OCI-LY3 (cell line): ENCODE measurements at regions not wholly inside any gene's neighbourhood (a gene's known extent, or its start where the extent isn't known, plus 50 kb on each side); places are given as distances from the start of the nearest gene placed in this dataset.

Experiments
- H2AFZ ChIP-seq: fragments of 200-600, 300-600 bp; shearing (Covaris generic); 2 replicates; pipeline ENCODE4 v1.6.0; 2014; ENCODE audit warnings: antibody characterized with exemption, low read depth, low read length
- H3K27ac ChIP-seq: fragments of 200-600, 300-600 bp; sonication (generic); 2 replicates; pipeline ENCODE4 v1.5.1; 2014; ENCODE audit warnings: mild to moderate bottlenecking, low read length, moderate library complexity, mixed read lengths
- H3K27me3 ChIP-seq: fragments of 200-600, 300-600 bp; sonication (generic); 2 replicates; pipeline ENCODE4 v1.6.1; 2014; ENCODE audit warnings: low read depth, low read length, mixed read lengths
- H3K36me3 ChIP-seq: fragments of 200-600, 300-600 bp; sonication (generic); replicated peaks from 2 replicates; pipeline ENCODE3; 2014; ENCODE audit warnings: low read depth, low read length, mixed read lengths
- H3K4me1 ChIP-seq: fragments of 300-600, 200-600 bp; sonication (generic); 2 replicates; pipeline ENCODE4 v1.6.1; 2014; ENCODE audit warnings: low read length, mixed read lengths
- H3K4me2 ChIP-seq: fragments of 200-600, 300-600 bp; sonication (generic); 2 replicates; pipeline ENCODE4 v1.6.1; 2014; ENCODE audit warnings: low read length, mixed read lengths
- H3K4me3 ChIP-seq: fragments of 300-600, 200-600 bp; sonication (generic); 2 replicates; pipeline ENCODE4 v1.5.1; 2014; ENCODE audit warnings: antibody characterized with exemption, mild to moderate bottlenecking, low read length, moderate library complexity
- H3K79me2 ChIP-seq: fragments of 300-600, 200-600 bp; shearing (Covaris generic); 2 replicates; pipeline ENCODE4 v1.6.1; 2014; ENCODE audit warnings: mild to moderate bottlenecking, low read length, mixed read lengths
- H3K9ac ChIP-seq: fragments of 300-600, 200-600 bp; shearing (Covaris generic); 2 replicates; pipeline ENCODE4 v1.6.0; 2014; ENCODE audit warnings: mild to moderate bottlenecking, low read length, moderate library complexity
- H3K9me3 ChIP-seq: fragments of 200-600, 300-600 bp; shearing (Covaris generic); 2 replicates; pipeline ENCODE4 v1.6.1; 2014; ENCODE audit warnings: low read length, mixed read lengths; ENCODE audit not compliant: insufficient read depth
- H4K20me1 ChIP-seq: fragments of 200-600, 300-600 bp; sonication (generic); 2 replicates; pipeline ENCODE4 v1.6.1; 2016; ENCODE audit warnings: low read length, mixed read lengths; ENCODE audit not compliant: insufficient read depth
- EZH2phosphoT487 ChIP-seq: fragments of 200-600 bp; shearing (Covaris generic); IDR thresholded peaks from 2 replicates; pipeline ENCODE4 v1.6.1; 2018; ENCODE audit warnings: antibody characterized with exemption, mixed run types, low read depth
- TF ChIP-seq, protein P1 (sequence below): fragments of 200-600, 300-600 bp; sonication (generic); IDR thresholded peaks from 2 replicates; pipeline ENCODE4 v1.5.1; 2014; ENCODE audit warnings: antibody characterized with exemption, low read length, low read depth

DNA sequence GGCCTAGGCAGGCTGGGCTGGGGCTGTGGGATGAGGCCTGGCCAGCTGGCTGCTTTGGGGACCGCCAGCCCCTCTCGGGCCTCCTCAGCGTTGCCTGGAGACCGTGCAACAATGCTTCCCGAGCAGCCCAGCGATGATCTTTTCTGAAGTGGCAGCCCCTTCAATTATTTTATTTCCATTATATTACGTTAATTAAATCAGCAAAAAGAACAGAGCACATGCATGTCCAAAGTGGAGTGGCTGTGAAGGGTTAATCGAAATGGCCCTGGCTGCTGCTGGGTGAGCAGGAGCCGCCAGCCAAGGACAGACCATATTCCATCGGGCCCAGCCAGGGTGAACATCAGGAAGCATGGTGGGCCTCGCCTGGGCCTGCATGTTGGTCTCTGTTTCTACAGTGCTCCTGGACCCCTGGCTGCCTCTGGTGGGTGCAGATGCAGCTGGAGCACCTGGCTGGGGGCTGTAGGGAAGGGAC lies 245.5 kb downstream of the MYCN start:
- Histone ChIP-seq H3K36me3 (no peaks in the 10 kb centered on the region), H3K4me2 (no peak overlapping the region)
- no peak for TF ChIP-seq EZH2phosphoT487
- TF ChIP-seq, protein P1, sequence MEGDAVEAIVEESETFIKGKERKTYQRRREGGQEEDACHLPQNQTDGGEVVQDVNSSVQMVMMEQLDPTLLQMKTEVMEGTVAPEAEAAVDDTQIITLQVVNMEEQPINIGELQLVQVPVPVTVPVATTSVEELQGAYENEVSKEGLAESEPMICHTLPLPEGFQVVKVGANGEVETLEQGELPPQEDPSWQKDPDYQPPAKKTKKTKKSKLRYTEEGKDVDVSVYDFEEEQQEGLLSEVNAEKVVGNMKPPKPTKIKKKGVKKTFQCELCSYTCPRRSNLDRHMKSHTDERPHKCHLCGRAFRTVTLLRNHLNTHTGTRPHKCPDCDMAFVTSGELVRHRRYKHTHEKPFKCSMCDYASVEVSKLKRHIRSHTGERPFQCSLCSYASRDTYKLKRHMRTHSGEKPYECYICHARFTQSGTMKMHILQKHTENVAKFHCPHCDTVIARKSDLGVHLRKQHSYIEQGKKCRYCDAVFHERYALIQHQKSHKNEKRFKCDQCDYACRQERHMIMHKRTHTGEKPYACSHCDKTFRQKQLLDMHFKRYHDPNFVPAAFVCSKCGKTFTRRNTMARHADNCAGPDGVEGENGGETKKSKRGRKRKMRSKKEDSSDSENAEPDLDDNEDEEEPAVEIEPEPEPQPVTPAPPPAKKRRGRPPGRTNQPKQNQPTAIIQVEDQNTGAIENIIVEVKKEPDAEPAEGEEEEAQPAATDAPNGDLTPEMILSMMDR: no peak

DNA sequence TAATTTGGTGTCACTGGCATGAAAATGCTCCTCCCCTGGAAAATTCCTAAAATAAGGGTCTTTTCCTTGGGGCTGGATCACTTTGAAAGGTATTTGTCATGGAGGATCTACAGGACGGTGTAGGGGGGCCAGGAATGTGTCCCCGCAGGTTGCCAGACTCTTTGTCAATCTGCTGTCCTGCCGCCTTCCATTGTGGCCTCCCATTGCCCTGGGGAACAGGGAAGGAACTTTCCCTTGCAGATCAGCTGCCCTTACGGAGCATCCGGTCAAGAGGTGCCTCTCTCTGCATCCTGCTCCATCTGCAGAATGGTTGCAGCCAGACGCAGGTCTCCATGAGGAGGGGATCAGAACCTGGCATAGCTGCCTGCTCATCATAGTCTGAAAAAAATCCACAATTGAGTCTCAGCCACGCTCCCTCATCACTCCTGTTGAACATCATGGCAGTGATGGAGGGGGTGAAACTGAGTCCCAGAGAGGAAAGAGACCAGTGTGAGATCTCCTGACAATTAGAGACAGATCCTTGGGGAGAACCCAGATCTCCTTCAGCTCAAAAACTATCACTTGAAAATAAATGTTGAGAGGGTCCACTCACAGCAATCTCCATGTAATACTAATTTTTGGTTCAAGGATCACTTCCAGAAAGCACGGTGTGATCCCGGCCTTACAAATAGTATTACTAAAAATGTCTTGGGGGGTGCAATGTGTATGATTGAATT lies 244.8 kb downstream of the MYCN start:
- H3K4me3 ChIP-seq: no peak overlapping the region
- no peaks in the 10 kb centered on the region for H3K4me1 ChIP-seq
- peaks cover 16% of the 10 kb centered on the region for H3K27me3 ChIP-seq
- no peaks in the 10 kb centered on the region for H3K36me3 ChIP-seq
- no peak overlapping the region for H2AFZ ChIP-seq
- no peak for TF ChIP-seq EZH2phosphoT487
- TF ChIP-seq, protein P1: no peak
- H3K9ac ChIP-seq: no peak overlapping the region
- H3K27ac ChIP-seq: no peak overlapping the region
- H4K20me1 ChIP-seq: no peaks in the 10 kb centered on the region
- no peaks in the 10 kb centered on the region for H3K9me3 ChIP-seq
- no peak overlapping the region for H3K4me2 ChIP-seq
- H3K79me2 ChIP-seq: no peaks in the 10 kb centered on the region

More for the DNA sequence above, 245.5 kb downstream of the MYCN start:
- Histone ChIP-seq H3K79me2 (no peaks in the 10 kb centered on the region), H3K27me3 (peaks cover 16% of the 10 kb centered on the region), H3K4me3 (no peak overlapping the region), H2AFZ (no peak overlapping the region), H3K4me1 (no peaks in the 10 kb centered on the region), H3K27ac (no peak overlapping the region), H3K9me3 (no peaks in the 10 kb centered on the region), H3K9ac (no peak overlapping the region), H4K20me1 (no peaks in the 10 kb centered on the region)

GRCh38 chr2:16184341-16184890 lies 244.1 kb downstream of the MYCN start:
- Histone ChIP-seq H3K27me3 (peaks cover 18% of the 10 kb centered on the region), H3K9me3 (no peaks in the 10 kb centered on the region)

DNA sequence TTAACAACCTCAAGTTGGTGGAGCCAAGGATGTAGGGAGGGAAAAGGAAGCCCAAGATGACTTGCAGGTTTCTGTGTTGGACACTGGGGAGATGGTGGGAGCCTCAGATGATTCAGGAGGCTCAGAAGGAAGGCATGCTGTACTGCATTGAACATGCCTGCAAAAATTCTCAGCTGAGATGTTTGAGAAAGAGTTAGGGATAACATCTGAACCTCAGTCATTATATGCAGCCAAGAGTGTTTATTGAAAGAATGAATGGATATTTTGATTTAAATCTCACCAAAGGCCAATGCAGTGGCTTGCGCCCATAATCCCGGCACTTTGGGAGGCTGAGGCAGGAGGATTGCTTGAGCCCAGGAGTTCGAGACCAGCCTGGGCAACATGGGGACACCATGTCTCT lies 243.0 kb downstream of the MYCN start:
- TF ChIP-seq, protein P1: no peak
- no peak for TF ChIP-seq EZH2phosphoT487

More at GRCh38 chr2:16184341-16184890, 244.1 kb downstream of the MYCN start:
- Histone ChIP-seq H4K20me1 (no peaks in the 10 kb centered on the region), H2AFZ (no peak overlapping the region), H3K36me3 (no peaks in the 10 kb centered on the region), H3K4me3 (no peak overlapping the region), H3K27ac (no peak overlapping the region), H3K9ac (no peak overlapping the region), H3K79me2 (no peaks in the 10 kb centered on the region), H3K4me1 (no peaks in the 10 kb centered on the region), H3K4me2 (no peak overlapping the region)
- TF ChIP-seq, protein P1: no peak
- TF ChIP-seq EZH2phosphoT487: no peak

More for the DNA sequence above, 243.0 kb downstream of the MYCN start:
- H3K9me3 ChIP-seq: no peaks in the 10 kb centered on the region
- H3K4me3 ChIP-seq: no peak overlapping the region
- no peak overlapping the region for H2AFZ ChIP-seq
- H4K20me1 ChIP-seq: no peaks in the 10 kb centered on the region
- no peak overlapping the region for H3K4me2 ChIP-seq
- H3K79me2 ChIP-seq: no peaks in the 10 kb centered on the region
- no peaks in the 10 kb centered on the region for H3K36me3 ChIP-seq
- H3K9ac ChIP-seq: no peak overlapping the region
- no peak overlapping the region for H3K27ac ChIP-seq
- H3K27me3 ChIP-seq: peaks cover 14% of the 10 kb centered on the region; the same call in 1 of the 2 replicates
- H3K4me1 ChIP-seq: no peaks in the 10 kb centered on the region
